ENCODE measurements at regions not wholly inside any gene's neighbourhood (a gene's known extent, or its start where the extent isn't known, plus 50 kb on each side); places are given as distances from the start of the nearest gene placed in this dataset.
A peak's percentile ranks its signal among the peaks of the same experiment; 100 is the strongest.

DNA sequence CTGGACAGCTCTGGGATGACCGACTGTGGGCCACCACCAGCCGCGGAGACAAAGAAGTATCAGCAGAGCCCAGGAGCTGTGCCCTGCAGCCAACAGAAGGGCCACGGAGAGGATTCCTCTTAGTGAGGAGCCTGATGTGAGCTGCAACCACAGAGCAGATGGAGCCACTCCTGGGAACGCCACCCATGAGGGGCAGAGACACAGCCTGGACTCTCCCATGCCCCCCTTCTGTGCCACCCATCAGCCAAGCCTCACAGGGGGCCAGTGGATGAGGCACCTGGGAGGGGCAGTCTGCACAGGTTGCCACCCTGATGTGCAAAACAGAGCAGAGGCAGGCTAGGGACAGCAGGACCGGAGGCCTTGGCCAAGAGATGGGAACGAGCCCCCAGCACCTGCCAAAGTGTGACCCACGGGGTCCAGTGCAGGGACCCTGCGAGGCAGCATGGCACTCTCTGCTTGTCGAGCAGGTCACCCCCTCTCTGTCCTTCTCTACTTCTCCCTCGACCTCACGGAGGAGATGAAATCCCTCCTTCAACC, 380.7 kb upstream of the IRX1 start:
- 90 to 97% methylated on average over 12 of the region's 12 CpGs for WGBS, 2 donors
- intact Hi-C loops (cut with DNase I; ENCODE audit: low total_unique reads), result no loop called here
- TF ChIP-seq, protein P1, sequence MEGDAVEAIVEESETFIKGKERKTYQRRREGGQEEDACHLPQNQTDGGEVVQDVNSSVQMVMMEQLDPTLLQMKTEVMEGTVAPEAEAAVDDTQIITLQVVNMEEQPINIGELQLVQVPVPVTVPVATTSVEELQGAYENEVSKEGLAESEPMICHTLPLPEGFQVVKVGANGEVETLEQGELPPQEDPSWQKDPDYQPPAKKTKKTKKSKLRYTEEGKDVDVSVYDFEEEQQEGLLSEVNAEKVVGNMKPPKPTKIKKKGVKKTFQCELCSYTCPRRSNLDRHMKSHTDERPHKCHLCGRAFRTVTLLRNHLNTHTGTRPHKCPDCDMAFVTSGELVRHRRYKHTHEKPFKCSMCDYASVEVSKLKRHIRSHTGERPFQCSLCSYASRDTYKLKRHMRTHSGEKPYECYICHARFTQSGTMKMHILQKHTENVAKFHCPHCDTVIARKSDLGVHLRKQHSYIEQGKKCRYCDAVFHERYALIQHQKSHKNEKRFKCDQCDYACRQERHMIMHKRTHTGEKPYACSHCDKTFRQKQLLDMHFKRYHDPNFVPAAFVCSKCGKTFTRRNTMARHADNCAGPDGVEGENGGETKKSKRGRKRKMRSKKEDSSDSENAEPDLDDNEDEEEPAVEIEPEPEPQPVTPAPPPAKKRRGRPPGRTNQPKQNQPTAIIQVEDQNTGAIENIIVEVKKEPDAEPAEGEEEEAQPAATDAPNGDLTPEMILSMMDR (IDR thresholded peaks at IDR 0.05), result no peak
- no peak for TF ChIP-seq POLR2A (IDR thresholded peaks at IDR 0.05)
- H3K4me3 ChIP-seq (ENCODE audit: low read depth, poor library complexity, severe bottlenecking), result no peak overlapping the region
- DNase-seq (ENCODE audit: low spot score in 2 of 2), result peak in 1 of 2 donors; percentile 56

DNA sequence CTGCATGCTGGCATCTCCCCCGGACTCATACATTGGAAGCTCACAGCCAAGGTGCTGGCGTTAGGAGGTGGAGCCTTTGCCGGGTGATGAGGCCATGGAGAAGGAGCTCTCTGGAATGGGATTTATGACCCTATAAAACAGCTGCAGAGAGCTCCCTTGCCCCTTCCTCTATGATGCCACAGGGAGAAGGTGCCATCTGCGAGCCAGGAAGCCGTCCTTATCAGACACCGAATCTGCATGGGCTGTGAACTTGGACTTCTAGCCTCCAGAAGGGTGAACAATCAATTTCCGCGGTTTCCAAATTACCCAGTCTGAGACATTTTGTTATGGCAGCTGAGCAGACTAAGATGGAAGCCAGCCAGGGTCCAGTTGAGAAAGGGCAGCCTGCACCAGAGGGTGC, 381.2 kb upstream of the IRX1 start:
- no peak for DNase-seq (ENCODE audit: low spot score in 2 of 2)
- 92 to 96% methylated on average over 8 of the region's 8 CpGs for WGBS, 2 donors
- TF ChIP-seq, protein P1 (IDR thresholded peaks at IDR 0.05), result no peak
- TF ChIP-seq POLR2A (IDR thresholded peaks at IDR 0.05), result no peak
- no peak overlapping the region for H3K4me3 ChIP-seq (ENCODE audit: low read depth, poor library complexity, severe bottlenecking)
- intact Hi-C loops (cut with DNase I; ENCODE audit: low total_unique reads), result no loop called here

DNA sequence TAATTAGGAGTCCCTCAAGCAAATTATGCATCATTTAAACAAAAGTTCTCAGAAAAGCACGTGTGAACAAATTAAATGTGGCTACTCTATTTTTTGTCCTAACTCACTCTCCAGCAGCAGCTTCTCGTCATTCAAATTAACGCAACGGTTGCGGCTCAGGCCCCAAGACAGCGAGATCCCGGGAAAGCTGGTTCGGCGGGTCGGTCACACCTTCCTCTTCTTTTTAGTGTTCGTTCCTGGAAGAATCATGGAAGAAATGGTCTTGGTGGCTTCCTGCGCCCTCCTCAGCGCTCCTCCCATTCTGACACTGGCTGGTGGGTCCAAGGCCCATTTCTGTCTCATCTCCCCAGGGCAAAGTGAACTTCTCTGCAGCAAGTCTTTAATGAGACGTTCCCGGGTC, 382.8 kb upstream of the IRX1 start:
- no peak for TF ChIP-seq POLR2A (IDR thresholded peaks at IDR 0.05)
- TF ChIP-seq, protein P1 (IDR thresholded peaks at IDR 0.05), result no peak
- intact Hi-C loops (cut with DNase I; ENCODE audit: low total_unique reads), result no loop called here
- 91 to 92% methylated on average over 15 of the region's 15 CpGs for WGBS, 2 donors
- no peak overlapping the region for H3K4me3 ChIP-seq (ENCODE audit: low read depth, poor library complexity, severe bottlenecking)
- DNase-seq (ENCODE audit: low spot score in 2 of 2), result peak in 1 of 2 donors; percentile 42

DNA sequence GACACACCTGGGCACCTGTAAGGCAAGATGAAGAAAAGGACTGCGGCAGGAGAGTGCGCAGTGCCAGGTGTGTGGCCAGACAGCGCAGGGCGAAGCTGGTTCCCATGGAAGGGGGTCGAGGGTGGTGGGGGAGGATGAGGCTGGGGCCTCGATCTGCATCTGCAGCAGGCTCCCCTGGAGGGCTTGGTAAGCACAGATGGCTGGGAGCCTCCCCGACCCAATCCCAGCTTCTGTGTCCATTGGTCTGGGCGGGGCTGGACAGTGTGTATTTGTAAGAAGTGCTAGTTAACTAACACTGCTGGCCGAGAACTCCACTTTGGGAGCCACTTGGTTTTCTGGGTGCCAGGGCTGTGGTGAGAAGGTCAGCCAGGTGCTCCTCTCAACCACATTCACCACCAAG, 385.1 kb upstream of the IRX1 start:
- intact Hi-C loops (cut with DNase I; ENCODE audit: low total_unique reads), result no loop called here
- no peak overlapping the region for H3K4me3 ChIP-seq (ENCODE audit: low read depth, poor library complexity, severe bottlenecking)
- peak in 1 of 2 donors; percentile 58 for DNase-seq (ENCODE audit: low spot score in 2 of 2)
- WGBS, 2 donors, result 66 to 75% methylated on average over 8 to 9 of the region's 9 CpGs
- TF ChIP-seq POLR2A (IDR thresholded peaks at IDR 0.05), result no peak
- TF ChIP-seq, protein P1 (IDR thresholded peaks at IDR 0.05), result no peak

DNA sequence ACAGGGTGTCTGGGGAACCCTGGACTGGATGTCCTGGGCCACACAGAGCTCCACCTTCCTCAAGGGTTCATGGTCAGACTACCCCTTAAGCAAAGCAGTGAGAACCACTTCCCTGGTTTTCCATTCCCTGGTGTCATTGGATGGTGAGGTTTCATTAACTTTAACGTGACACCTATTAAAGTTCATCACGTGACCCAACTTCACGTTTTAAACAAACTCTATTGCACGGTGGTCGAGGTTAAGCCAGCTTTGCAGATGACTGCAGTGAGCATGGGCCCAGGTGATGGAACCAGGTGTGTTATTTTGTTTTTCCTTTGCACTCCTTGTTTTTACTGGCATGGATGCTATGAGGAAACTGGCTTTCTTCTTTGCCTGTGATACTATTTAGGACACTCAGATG, 385.7 kb upstream of the IRX1 start:
- H3K4me3 ChIP-seq (ENCODE audit: low read depth, poor library complexity, severe bottlenecking), result no peak overlapping the region
- DNase-seq (ENCODE audit: low spot score in 2 of 2), result no peak
- WGBS, 2 donors, result 68 to 69% methylated on average over 5 of the region's 5 CpGs
- intact Hi-C loops (cut with DNase I; ENCODE audit: low total_unique reads), result no loop called here
- TF ChIP-seq POLR2A (IDR thresholded peaks at IDR 0.05), result no peak
- TF ChIP-seq, protein P1 (IDR thresholded peaks at IDR 0.05), result no peak

DNA sequence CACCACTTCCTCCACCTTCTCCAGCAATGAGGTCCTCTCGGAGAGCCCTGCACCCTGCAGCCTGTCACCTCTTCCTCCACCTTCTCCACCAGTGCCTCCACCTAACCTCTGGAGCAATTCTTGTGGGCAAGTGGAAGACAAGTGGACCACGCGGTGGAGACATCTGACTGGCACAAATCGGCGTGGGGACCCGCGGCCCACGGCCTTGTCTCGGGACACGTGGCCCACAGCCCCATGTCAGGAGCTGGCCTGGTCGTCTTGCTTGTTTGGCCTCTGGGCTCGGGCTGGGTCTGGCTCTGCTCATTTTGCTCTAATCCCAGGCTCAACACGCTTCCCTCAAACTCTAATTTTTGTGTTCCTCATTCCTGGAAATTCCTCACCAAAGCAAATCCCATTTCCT, 393.1 kb upstream of the IRX1 start:
- DNase-seq (ENCODE audit: low spot score in 2 of 2), result peak in 1 of 2 donors; percentile 32
- intact Hi-C loops (cut with DNase I; ENCODE audit: low total_unique reads), result no loop called here
- 92 to 94% methylated on average over 13 of the region's 13 CpGs for WGBS, 2 donors

More for the DNA sequence above, 393.1 kb upstream of the IRX1 start:
- H3K4me3 ChIP-seq (ENCODE audit: low read depth, poor library complexity, severe bottlenecking), result no peak overlapping the region
- TF ChIP-seq POLR2A (IDR thresholded peaks at IDR 0.05), result no peak
- TF ChIP-seq, protein P1 (IDR thresholded peaks at IDR 0.05), result no peak

Measured in lower leg skin (tissue), 4 donors.